ENCODE measurements at regions not wholly inside any gene's neighbourhood (a gene's known extent, or its start where the extent isn't known, plus 50 kb on each side); places are given as distances from the start of the nearest gene placed in this dataset.
A peak's percentile ranks its signal among the peaks of the same experiment; 100 is the strongest.
"Not testable (repeated sequence)": the region's sequence is repeated elsewhere in the genome, so short reads cannot be mapped to it uniquely, and the experiment has no call there.

DNA sequence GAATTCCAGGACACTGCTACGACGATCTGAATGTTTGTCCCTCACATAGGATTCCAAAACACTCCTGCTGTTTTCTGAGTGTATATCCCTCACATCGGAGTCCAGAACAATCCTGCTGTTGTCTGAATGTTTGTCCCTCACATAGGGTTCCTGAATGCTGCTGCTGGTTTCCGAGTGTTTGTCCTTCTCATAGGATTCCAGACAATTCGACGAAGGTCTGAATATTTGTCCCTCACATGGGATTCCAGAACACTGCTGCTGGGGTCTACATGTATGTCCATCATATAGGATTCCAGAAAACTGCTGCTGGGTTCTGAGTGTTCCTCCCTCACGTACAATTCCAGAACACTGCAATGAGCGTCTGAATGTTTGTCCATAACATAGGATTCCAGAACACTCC is 219.4 kb downstream of the FOXD4L6 start:
- not testable (repeated sequence) for H3K4me3 ChIP-seq (ENCODE audit: low read length in 3 of 3); H3K9ac ChIP-seq (ENCODE audit: low read depth in 1 of 3, low read length in 3 of 3); H3K36me3 ChIP-seq (ENCODE audit: control insufficient read depth in 3 of 3, insufficient read depth in 3 of 3, low read length in 3 of 3); H3K4me1 ChIP-seq (ENCODE audit: control insufficient read depth in 3 of 3, insufficient read depth in 3 of 3, low read length in 3 of 3); H3K27ac ChIP-seq (ENCODE audit: low read depth, low read length); H3K27me3 ChIP-seq (ENCODE audit: control insufficient read depth in 3 of 3, insufficient read depth in 3 of 3, low read length in 3 of 3)
- H3K9me3 ChIP-seq (ENCODE audit: control insufficient read depth in 3 of 3, low read length in 3 of 3): peaks cover 39 to 78% (median 43%) of the 10 kb centered on the region in 3 donors

DNA sequence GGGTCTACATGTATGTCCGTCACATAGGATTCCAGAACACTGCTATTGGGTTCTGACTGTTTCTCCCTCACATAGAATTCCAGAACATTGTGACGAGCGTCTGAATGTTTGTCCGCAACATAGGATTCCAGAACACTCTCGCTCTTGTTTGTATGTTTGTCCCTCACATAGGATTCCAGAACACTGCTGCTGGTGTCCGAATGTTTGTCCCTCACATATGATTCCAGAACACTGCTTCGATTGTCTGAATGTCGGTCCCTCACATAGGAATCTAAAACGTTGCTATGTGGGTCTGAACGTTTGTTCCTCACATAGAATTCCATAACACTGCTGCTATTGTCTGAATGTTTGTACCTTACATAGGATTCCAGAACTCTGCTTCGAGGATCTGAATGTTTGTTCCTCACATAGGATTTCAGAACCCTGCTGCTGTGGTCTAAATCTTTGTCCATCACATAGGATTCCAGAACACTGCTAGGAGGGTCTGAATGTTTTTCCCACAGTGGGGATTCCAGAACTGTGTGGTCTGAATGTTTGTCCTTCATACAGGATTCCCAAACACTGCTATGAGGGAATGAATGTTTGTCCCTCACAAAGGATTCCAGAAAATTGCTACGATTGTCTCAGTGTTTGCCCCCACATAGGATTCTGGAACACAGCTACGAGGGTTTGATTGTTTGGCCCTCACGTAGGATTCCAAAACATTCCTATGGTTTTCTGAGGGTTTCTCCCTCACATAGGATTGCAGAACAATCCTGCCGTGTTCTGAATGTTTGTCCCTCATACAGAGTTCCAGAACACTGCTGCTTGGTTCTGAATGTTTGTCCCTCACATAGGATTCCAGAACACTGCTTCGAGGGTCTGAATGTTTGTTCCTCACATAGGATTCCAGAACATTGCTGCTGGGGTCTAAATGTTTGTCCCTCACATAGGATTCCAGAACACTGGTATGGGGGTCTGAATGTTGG is 220.5 kb downstream of the FOXD4L6 start:
- H3K36me3 ChIP-seq (ENCODE audit: control insufficient read depth in 3 of 3, insufficient read depth in 3 of 3, low read length in 3 of 3): no peaks in the 10 kb centered on the region
- no peaks in the 10 kb centered on the region for H3K4me1 ChIP-seq (ENCODE audit: control insufficient read depth in 3 of 3, insufficient read depth in 3 of 3, low read length in 3 of 3)
- no peak overlapping the region for H3K9ac ChIP-seq (ENCODE audit: low read depth in 1 of 3, low read length in 3 of 3)
- H3K9me3 ChIP-seq (ENCODE audit: control insufficient read depth in 3 of 3, low read length in 3 of 3): peaks cover 36 to 75% (median 43%) of the 10 kb centered on the region in 3 donors
- H3K27ac ChIP-seq (ENCODE audit: low read depth, low read length): no peak overlapping the region
- H3K27me3 ChIP-seq (ENCODE audit: control insufficient read depth in 3 of 3, insufficient read depth in 3 of 3, low read length in 3 of 3): no peaks in the 10 kb centered on the region
- peak overlapping the region in 1 of 3 donors; percentile 17 for H3K4me3 ChIP-seq (ENCODE audit: low read length in 3 of 3)

DNA sequence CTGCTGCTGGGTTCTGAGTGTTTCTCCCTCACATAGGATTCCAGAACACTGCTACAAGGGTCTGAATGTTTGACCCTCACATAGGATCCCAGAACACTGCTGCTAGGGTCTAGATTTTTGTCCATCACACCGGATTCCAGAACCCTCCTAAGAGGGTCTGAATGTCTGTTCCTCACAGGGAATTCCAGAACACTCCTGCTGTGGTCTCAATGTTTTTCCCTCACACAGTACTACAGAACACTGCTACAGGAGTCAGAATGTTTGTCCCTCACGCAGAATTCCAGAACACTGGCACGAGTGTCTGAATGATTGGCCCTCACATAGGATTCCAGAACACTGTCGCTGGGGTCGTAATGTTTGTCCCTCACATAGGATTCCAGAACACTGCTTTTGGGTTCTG is 221.6 kb downstream of the FOXD4L6 start:
- Histone ChIP-seq H3K4me3 (ENCODE audit: low read length in 3 of 3) (peak overlapping the region in 1 of 3 donors; percentile 27), H3K9me3 (ENCODE audit: control insufficient read depth in 3 of 3, low read length in 3 of 3) (peaks cover 31 to 69% (median 35%) of the 10 kb centered on the region in 3 donors)
- not testable (repeated sequence) for H3K9ac ChIP-seq (ENCODE audit: low read depth in 1 of 3, low read length in 3 of 3); H3K27ac ChIP-seq (ENCODE audit: low read depth, low read length); H3K36me3 ChIP-seq (ENCODE audit: control insufficient read depth in 3 of 3, insufficient read depth in 3 of 3, low read length in 3 of 3); H3K27me3 ChIP-seq (ENCODE audit: control insufficient read depth in 3 of 3, insufficient read depth in 3 of 3, low read length in 3 of 3); H3K4me1 ChIP-seq (ENCODE audit: control insufficient read depth in 3 of 3, insufficient read depth in 3 of 3, low read length in 3 of 3)

DNA sequence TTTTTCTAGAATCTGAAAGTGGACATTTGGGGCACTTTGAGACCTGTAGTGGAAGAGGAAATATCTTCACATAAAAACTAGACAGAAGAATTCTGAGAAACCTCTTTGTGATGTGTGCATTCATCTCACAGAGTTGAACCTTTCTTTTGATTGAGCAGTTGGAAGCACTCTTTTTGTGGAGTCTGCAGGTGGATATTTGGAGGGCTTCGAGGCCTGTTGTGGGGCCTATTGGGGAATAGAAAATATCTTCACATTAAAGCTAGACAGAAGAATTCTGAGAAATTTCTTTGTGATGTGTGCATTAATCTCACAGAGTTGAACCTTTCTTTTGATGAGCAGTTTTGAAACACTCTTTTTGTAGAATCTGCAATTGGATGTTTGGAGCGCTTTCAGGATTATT is 236.2 kb downstream of the FOXD4L6 start:
- H3K4me1 ChIP-seq (ENCODE audit: control insufficient read depth in 3 of 3, insufficient read depth in 3 of 3, low read length in 3 of 3); H3K9ac ChIP-seq (ENCODE audit: low read depth in 1 of 3, low read length in 3 of 3); H3K27ac ChIP-seq (ENCODE audit: low read depth, low read length); H3K4me3 ChIP-seq (ENCODE audit: low read length in 3 of 3); H3K36me3 ChIP-seq (ENCODE audit: control insufficient read depth in 3 of 3, insufficient read depth in 3 of 3, low read length in 3 of 3); H3K27me3 ChIP-seq (ENCODE audit: control insufficient read depth in 3 of 3, insufficient read depth in 3 of 3, low read length in 3 of 3): not testable (repeated sequence)
- H3K9me3 ChIP-seq (ENCODE audit: control insufficient read depth in 3 of 3, low read length in 3 of 3): peaks cover 0 to 49% (median 20%) of the 10 kb centered on the region in 3 donors

DNA sequence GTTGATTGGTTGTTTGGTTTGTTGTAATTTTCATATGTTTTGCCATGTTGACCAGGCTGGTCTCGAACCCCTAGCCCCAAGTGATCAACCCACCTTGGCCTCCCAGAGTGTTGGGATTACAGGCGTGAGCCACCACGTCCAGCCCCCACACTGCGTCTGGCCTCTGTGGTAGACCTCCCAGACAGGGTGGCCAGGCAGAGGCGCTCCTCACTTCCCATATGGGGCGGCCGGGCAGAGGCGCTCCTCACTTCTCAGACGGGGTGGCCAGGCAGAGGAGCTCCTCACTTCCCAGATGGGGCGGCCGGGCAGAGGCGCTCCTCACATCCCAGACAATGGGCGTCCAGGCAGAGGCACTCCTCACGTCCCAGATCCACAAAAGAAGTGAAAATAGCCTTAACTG is 242.6 kb downstream of the FOXD4L6 start:
- not testable (repeated sequence) for H3K4me1 ChIP-seq (ENCODE audit: control insufficient read depth in 3 of 3, insufficient read depth in 3 of 3, low read length in 3 of 3); H3K4me3 ChIP-seq (ENCODE audit: low read length in 3 of 3); H3K27ac ChIP-seq (ENCODE audit: low read depth, low read length); H3K9ac ChIP-seq (ENCODE audit: low read depth in 1 of 3, low read length in 3 of 3); H3K36me3 ChIP-seq (ENCODE audit: control insufficient read depth in 3 of 3, insufficient read depth in 3 of 3, low read length in 3 of 3); H3K27me3 ChIP-seq (ENCODE audit: control insufficient read depth in 3 of 3, insufficient read depth in 3 of 3, low read length in 3 of 3)
- peaks cover 18 to 44% (median 24%) of the 10 kb centered on the region in 3 donors for H3K9me3 ChIP-seq (ENCODE audit: control insufficient read depth in 3 of 3, low read length in 3 of 3)

DNA sequence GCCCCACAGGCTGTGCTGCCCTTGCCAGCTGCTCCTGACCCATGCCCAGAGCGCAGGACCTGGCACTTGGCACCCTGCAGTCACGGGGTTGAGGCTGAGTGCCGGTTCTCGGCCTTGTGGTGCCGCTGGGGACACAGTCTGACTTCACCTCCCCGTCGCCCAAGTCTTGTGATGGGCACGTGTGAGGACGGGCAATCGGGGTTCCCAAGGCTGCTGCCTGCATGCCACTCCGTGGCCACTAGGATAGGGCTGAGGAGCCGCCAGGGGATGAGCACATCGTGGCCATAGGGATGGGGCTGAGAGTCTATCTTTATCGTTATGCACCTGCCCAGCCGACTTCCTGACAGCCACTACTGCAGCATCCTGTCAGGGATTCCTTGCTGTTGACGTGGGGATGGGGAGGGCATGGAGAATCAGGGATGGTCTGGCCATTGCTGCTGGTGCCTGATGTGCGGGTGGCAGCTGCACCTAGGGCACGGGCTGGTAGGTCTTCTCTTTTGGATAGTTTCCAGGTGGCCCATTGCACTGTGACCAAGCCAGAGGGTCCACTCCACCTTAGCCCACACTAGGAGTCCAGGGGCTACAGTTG is 243.5 kb downstream of the FOXD4L6 start:
- not testable (repeated sequence) for H3K27ac ChIP-seq (ENCODE audit: low read depth, low read length); H3K36me3 ChIP-seq (ENCODE audit: control insufficient read depth in 3 of 3, insufficient read depth in 3 of 3, low read length in 3 of 3); H3K27me3 ChIP-seq (ENCODE audit: control insufficient read depth in 3 of 3, insufficient read depth in 3 of 3, low read length in 3 of 3); H3K4me1 ChIP-seq (ENCODE audit: control insufficient read depth in 3 of 3, insufficient read depth in 3 of 3, low read length in 3 of 3); H3K9ac ChIP-seq (ENCODE audit: low read depth in 1 of 3, low read length in 3 of 3)
- H3K4me3 ChIP-seq (ENCODE audit: low read length in 3 of 3): peak overlapping the region in 1 of 3 donors; percentile 25
- peaks cover 18 to 49% (median 25%) of the 10 kb centered on the region in 3 donors for H3K9me3 ChIP-seq (ENCODE audit: control insufficient read depth in 3 of 3, low read length in 3 of 3)

DNA sequence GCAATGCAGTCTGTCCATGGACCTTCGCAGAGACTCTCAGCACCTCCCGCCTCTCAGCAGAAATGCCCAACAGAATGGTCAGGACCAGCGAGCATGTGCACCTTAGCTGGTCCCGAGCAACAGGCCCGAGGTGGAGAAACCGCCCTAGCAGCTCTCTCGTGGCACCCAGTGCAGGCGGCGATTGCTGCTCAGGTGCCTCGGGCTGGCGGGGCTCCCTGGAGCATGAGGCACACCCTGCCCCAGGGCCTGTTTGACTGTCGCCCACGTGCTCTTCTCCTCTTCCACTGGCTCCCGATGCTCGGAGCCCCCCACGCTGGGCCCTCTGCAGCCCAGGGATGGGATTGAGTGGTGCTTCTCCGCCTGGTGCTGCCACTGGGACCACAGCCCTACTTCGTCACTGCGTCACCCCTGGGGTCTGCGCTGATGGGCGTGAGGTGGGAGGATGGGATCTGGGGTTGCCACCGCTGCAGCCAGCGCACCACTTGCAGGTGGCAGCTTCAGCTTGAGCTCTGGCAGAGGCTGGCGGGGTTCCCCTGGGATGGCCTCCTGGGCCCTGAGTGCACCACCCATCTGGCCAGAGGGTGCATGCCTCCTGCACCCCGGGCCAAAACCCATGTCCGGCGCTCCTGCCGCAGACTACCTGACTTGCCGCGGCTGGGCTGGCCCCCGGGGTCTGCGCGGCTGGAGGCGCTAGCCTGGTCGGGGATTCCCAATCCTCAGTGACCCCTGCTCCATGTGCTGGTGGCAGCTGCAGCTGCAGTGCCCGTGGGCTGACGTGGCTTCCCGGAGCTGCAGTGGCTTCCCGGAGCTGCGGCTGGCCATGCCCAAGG is 244.2 kb downstream of the FOXD4L6 start:
- Histone ChIP-seq H3K36me3 (ENCODE audit: control insufficient read depth in 3 of 3, insufficient read depth in 3 of 3, low read length in 3 of 3) (no peaks in the 10 kb centered on the region), H3K9ac (ENCODE audit: low read depth in 1 of 3, low read length in 3 of 3) (no peak overlapping the region), H3K4me3 (ENCODE audit: low read length in 3 of 3) (peak overlapping the region in 1 of 3 donors; percentile 25), H3K27me3 (ENCODE audit: control insufficient read depth in 3 of 3, insufficient read depth in 3 of 3, low read length in 3 of 3) (no peaks in the 10 kb centered on the region), H3K9me3 (ENCODE audit: control insufficient read depth in 3 of 3, low read length in 3 of 3) (peaks cover 18 to 49% (median 22%) of the 10 kb centered on the region in 3 donors), H3K4me1 (ENCODE audit: control insufficient read depth in 3 of 3, insufficient read depth in 3 of 3, low read length in 3 of 3) (no peaks in the 10 kb centered on the region), H3K27ac (ENCODE audit: low read depth, low read length) (no peak overlapping the region)

DNA sequence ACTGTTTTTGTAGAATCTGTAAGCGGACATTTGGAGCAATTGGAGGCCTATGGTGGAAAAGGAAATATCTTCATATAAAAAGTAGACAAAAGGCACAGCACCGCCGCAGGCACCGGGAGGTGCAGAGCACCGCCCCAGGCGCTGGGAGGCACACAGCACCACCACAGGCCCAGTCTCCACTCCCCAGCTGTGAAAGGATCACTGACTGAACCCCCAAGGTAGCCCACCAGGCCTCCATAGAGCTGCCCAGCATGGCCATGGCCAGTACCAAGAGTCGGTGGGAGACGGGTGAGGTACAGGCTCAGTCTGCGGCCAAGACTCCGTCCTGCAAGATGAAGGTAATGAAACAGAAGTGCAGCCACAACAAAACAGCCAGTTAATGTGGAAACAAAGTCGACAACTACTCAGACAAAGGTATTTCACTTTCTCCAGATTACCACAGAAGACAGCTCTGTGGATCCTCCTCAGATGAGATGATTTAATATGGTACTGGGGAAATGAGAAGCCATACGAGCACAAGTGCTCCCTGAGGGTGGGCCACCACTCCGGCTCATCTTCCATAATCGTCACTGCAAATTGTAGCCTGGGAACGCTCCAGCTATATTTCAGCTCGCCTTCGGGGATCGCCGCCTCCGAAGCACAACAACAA is 244.9 kb downstream of the FOXD4L6 start:
- not testable (repeated sequence) for H3K27me3 ChIP-seq (ENCODE audit: control insufficient read depth in 3 of 3, insufficient read depth in 3 of 3, low read length in 3 of 3); H3K4me1 ChIP-seq (ENCODE audit: control insufficient read depth in 3 of 3, insufficient read depth in 3 of 3, low read length in 3 of 3); H3K27ac ChIP-seq (ENCODE audit: low read depth, low read length); H3K36me3 ChIP-seq (ENCODE audit: control insufficient read depth in 3 of 3, insufficient read depth in 3 of 3, low read length in 3 of 3); H3K9ac ChIP-seq (ENCODE audit: low read depth in 1 of 3, low read length in 3 of 3)
- H3K9me3 ChIP-seq (ENCODE audit: control insufficient read depth in 3 of 3, low read length in 3 of 3): peaks cover 18 to 44% (median 20%) of the 10 kb centered on the region in 3 donors
- peak overlapping the region in 1 of 3 donors; percentile 19 for H3K4me3 ChIP-seq (ENCODE audit: low read length in 3 of 3)

DNA sequence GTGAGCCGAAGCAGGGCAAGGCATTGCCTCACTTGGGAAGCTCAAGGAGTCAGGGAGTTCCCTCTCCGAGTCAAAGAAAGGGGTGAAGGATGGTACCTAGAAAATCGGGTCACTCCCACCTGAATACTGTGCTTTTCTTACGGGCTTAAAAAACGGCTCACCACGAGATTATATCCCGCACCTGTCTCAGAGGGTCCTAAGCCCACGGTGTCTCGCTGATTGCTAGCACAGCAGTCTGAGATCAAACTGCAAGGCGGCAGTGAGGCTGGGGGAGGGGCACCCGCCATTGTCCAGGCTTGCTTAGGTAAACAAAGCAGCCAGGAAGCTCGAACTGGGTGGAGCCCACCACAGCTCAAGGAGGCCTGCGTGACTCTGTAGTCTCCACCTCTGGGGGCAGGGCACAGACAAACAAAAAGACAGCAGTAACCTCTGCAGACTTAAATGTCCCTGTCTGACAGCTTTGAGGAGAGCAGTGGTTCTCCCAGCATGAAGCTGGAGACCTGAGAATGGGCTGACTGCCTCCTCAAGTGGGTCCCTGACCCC is 254.7 kb downstream of the FOXD4L6 start:
- H3K4me3 ChIP-seq (ENCODE audit: low read length in 3 of 3); H3K4me1 ChIP-seq (ENCODE audit: control insufficient read depth in 3 of 3, insufficient read depth in 3 of 3, low read length in 3 of 3); H3K36me3 ChIP-seq (ENCODE audit: control insufficient read depth in 3 of 3, insufficient read depth in 3 of 3, low read length in 3 of 3); H3K9ac ChIP-seq (ENCODE audit: low read depth in 1 of 3, low read length in 3 of 3); H3K27me3 ChIP-seq (ENCODE audit: control insufficient read depth in 3 of 3, insufficient read depth in 3 of 3, low read length in 3 of 3); H3K27ac ChIP-seq (ENCODE audit: low read depth, low read length): not testable (repeated sequence)
- H3K9me3 ChIP-seq (ENCODE audit: control insufficient read depth in 3 of 3, low read length in 3 of 3): peaks cover 3 to 27% (median 4%) of the 10 kb centered on the region in 3 donors
